Right cardiac atrium (tissue), 5 donors: ENCODE measurements at regions not wholly inside any gene's neighbourhood (a gene's known extent, or its start where the extent isn't known, plus 50 kb on each side); places are given as distances from the start of the nearest gene placed in this dataset.
A peak's percentile ranks its signal among the peaks of the same experiment; 100 is the strongest.
"Not testable (repeated sequence)": the region's sequence is repeated elsewhere in the genome, so short reads cannot be mapped to it uniquely, and the experiment has no call there.

ENCODE experiments used
- ATAC-seq, 2 donors: fragments of 200-7000 bp; cut with Tn5 transposase; one replicate each; pipeline versions ENCODE4 v1.8.0 to v1.9.1; 2020; ENCODE audit warnings: moderate library complexity in 2 of 2, mild to moderate bottlenecking in 1 of 2
- DNase-seq, 3 donors: peaks; one replicate each; pipeline ENCODE4 v3.0.0-alpha.2; 2020
- H3K27ac ChIP-seq: one replicate; pipeline ENCODE4 v1.5.1; 2013; ENCODE audit warnings: mild to moderate bottlenecking, low read length, control low read depth, moderate library complexity
- H3K27me3 ChIP-seq: one replicate; pipeline ENCODE4 v1.6.1; 2013; ENCODE audit not compliant: control insufficient read depth, insufficient read depth
- H3K4me1 ChIP-seq: one replicate; pipeline ENCODE4 v1.6.1; 2013; ENCODE audit warnings: low read length; ENCODE audit not compliant: control insufficient read depth, insufficient read depth
- H3K4me3 ChIP-seq: one replicate; pipeline ENCODE4 v1.5.1; 2013; ENCODE audit warnings: low read length, control low read depth
- H3K9me3 ChIP-seq: one replicate; pipeline ENCODE4 v1.6.1; 2013; ENCODE audit warnings: low read length; ENCODE audit not compliant: control insufficient read depth
- WGBS: extraction: QIAGEN DNeasy Blood & Tissue Kit; methylation state at CpG from one replicate; pipeline ENCODE4 v1.1.7; 2013; 5-methylcytosine and 5-hydroxymethylcytosine counted together
- intact Hi-C, 4 donors: fragments of 100-400 bp; cut with DNase I; formaldehyde crosslinking; loops; one replicate each; pipeline versions ENCODE4 v1.11.0 to v1.14.0; 2022 to 2023
- donor health status: healthy with polysubstance abuse.
- donor health status: DM: no; HTN: yes; CAD: no.
- donor health status: DM: no; HTN: no; CAD: no.
- donor health status: DM: no; HTN: yes; CAD: no; lungs with severe emphysema.
- donor health status: DM: yes; HTN: yes; CAD: no.

- H3K27me3 ChIP-seq = no peaks in the 10 kb centered on the region
- DNase-seq (no peak), ATAC-seq (no peak)
- no peak overlapping the region for H3K4me3 ChIP-seq
- no peaks in the 10 kb centered on the region for H3K9me3 ChIP-seq
- WGBS = 80% methylated on average over 2 of the region's 2 CpGs
- H3K4me1 ChIP-seq = no peaks in the 10 kb centered on the region
- H3K27ac ChIP-seq = no peak overlapping the region
- intact Hi-C loops = no loop called here
Observed at GRCh38 chr2:180597179-180597578, 383.2 kb upstream of the UBE2E3 start.

- intact Hi-C loops = no loop called here
- Histone ChIP-seq H3K9me3 (no peaks in the 10 kb centered on the region), H3K27ac (no peak overlapping the region), H3K27me3 (no peaks in the 10 kb centered on the region), H3K4me1 (no peaks in the 10 kb centered on the region), H3K4me3 (no peak overlapping the region)
- WGBS = 95% methylated on average over 4 of the region's 4 CpGs
- ATAC-seq (no peak), DNase-seq (no peak)
Observed at GRCh38 chr2:180596453-180596852, 384.0 kb upstream of the UBE2E3 start.

DNA sequence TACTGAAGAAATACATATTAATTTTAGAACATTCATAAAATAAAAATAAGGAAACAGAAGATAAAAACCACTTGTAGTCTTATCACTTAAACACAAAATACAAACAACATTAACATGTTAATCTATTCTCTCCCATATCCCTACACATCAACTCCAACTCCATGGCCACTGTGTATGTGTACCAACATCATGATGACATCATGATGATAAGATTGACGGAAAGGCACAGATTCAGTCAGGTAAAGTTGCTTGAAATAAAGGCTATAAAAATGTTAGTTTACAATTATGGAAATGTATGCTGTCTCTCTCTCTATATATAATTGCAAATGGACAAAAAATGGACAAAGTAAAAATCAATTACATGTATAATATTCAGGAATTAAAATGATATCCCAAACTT, 388.5 kb upstream of the UBE2E3 start:
- no peak overlapping the region for H3K4me3 ChIP-seq
- H3K9me3 ChIP-seq = no peaks in the 10 kb centered on the region
- no peaks in the 10 kb centered on the region for H3K4me1 ChIP-seq
- H3K27ac ChIP-seq = no peak overlapping the region
- intact Hi-C loops = no loop called here
- WGBS = 90% methylated on average over 1 of the region's 1 CpG
- ATAC-seq (no peak), DNase-seq (no peak)
- H3K27me3 ChIP-seq = no peaks in the 10 kb centered on the region

DNA sequence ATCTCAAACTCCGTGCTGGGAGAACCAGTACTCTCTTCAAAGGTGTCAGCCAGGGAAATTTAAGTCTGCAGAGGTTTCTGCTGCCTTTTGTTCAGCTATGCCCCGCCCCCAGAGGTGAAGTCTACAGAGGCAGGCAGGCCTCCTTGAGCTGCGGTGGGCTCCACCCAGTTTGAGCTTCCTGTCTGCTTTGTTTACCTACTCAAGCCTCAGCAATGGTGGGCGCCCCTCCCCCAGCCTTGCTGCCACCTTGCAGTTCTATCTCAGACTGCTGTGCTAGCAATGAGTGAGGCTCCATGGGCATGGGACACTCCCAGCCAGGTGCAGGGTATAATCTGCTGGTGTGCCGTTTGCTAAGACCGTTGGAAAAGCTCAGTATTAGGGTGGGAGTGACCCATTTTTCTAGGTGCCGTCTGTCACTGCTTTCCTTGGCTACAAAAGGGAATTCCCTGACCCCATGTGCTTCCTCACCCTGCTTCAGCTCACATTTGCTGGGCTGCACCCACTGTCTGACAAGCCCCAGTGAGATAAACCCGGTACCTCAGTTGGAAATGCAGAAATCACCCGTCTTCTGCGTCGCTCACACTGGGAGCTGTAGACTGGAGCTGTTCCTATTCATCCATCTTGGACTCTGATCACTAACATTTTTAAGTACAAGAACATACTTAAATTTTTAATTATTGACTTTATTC, 389.2 kb upstream of the UBE2E3 start:
- intact Hi-C loops, H3K27me3 ChIP-seq, H3K4me3 ChIP-seq, H3K9me3 ChIP-seq, H3K27ac ChIP-seq, H3K4me1 ChIP-seq, ATAC-seq: not testable (repeated sequence)
- WGBS = 76% methylated on average over 11 of the region's 11 CpGs
- DNase-seq = peak in 1 of 3 donors; percentile 9

GRCh38 chr2:180583441-180584140, 396.8 kb upstream of the UBE2E3 start:
- WGBS = 79% methylated on average over 2 of the region's 2 CpGs
- ATAC-seq = no peak
- DNase-seq = no peak
- no peaks in the 10 kb centered on the region for H3K9me3 ChIP-seq
- no peaks in the 10 kb centered on the region for H3K4me1 ChIP-seq
- no peaks in the 10 kb centered on the region for H3K27me3 ChIP-seq
- no peak overlapping the region for H3K4me3 ChIP-seq
- no peak overlapping the region for H3K27ac ChIP-seq
- intact Hi-C loops = no loop called here

DNA sequence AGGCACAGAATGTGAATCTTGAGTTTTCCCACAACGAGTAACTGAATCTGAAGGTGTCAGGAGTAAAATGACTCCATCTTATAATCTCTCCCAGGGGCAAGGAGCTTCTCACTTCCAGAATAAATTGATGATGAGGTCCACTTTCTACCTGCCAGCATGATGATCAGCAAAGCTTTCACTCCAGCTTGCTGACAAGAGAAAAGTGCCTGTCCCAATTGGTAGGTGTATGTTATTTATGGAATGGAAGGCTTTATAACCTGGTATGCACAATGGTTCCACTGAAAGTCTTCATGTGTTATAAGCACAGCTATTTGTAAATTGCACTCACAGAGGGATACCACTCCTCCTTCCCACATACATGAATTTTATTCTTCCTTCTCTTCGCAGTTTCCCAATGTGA, 401.0 kb upstream of the UBE2E3 start:
- no peak for DNase-seq
- no peak overlapping the region for H3K27ac ChIP-seq
- intact Hi-C loops = no loop called here
- no peak for ATAC-seq
- no peaks in the 10 kb centered on the region for H3K4me1 ChIP-seq
- H3K9me3 ChIP-seq = no peaks in the 10 kb centered on the region
- no peaks in the 10 kb centered on the region for H3K27me3 ChIP-seq
- WGBS = 54% methylated on average over 2 of the region's 2 CpGs
- H3K4me3 ChIP-seq = no peak overlapping the region

GRCh38 chr2:180578441-180578840, 402.0 kb upstream of the UBE2E3 start:
- intact Hi-C loops = no loop called here
- ATAC-seq = no peak
- WGBS = 89% methylated on average over 1 of the region's 1 CpG
- no peak for DNase-seq
- Histone ChIP-seq H3K4me1 (no peaks in the 10 kb centered on the region), H3K27me3 (no peaks in the 10 kb centered on the region), H3K9me3 (no peaks in the 10 kb centered on the region), H3K4me3 (no peak overlapping the region), H3K27ac (no peak overlapping the region)

GRCh38 chr2:180577567-180577966, 402.8 kb upstream of the UBE2E3 start:
- no peak overlapping the region for H3K27ac ChIP-seq
- 70% methylated on average over 3 of the region's 3 CpGs for WGBS
- ATAC-seq (no peak), DNase-seq (no peak)
- no peaks in the 10 kb centered on the region for H3K4me1 ChIP-seq
- no peaks in the 10 kb centered on the region for H3K27me3 ChIP-seq
- no peaks in the 10 kb centered on the region for H3K9me3 ChIP-seq
- intact Hi-C loops = no loop called here
- H3K4me3 ChIP-seq = no peak overlapping the region

DNA sequence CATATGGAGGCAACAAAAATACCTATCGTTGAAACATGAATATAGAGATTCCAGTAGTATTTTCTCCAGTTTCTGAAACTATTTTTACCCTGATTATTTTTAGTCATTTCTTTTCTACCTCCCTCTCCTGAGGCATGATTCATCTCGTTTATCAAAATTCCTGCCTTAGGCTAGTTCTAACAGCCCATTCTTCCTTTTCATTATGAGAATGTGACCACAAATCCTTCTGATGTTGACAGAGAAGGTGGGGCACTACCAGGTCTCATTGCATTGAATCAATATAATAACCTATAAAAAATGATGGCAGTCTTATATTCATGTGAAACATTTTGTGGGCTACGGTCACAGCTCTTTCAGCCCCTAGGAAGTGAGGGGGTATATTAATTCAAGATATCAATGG, 406.5 kb upstream of the UBE2E3 start:
- intact Hi-C loops = no loop called here
- Histone ChIP-seq H3K27me3 (no peaks in the 10 kb centered on the region), H3K4me3 (no peak overlapping the region), H3K9me3 (no peaks in the 10 kb centered on the region), H3K4me1 (no peaks in the 10 kb centered on the region), H3K27ac (no peak overlapping the region)
- 58% methylated on average over 3 of the region's 3 CpGs for WGBS
- ATAC-seq (no peak), DNase-seq (no peak)

- Histone ChIP-seq H3K9me3 (no peaks in the 10 kb centered on the region), H3K4me1 (no peaks in the 10 kb centered on the region), H3K27me3 (no peaks in the 10 kb centered on the region), H3K4me3 (no peak overlapping the region), H3K27ac (no peak overlapping the region)
- no peak for ATAC-seq
- DNase-seq = no peak
- intact Hi-C loops = no loop called here
Observed at GRCh38 chr2:180572346-180572745, 408.1 kb upstream of the UBE2E3 start.

GRCh38 chr2:180571559-180571958, 408.8 kb upstream of the UBE2E3 start:
- H3K27ac ChIP-seq = no peak overlapping the region
- 47% methylated on average over 2 of the region's 2 CpGs for WGBS
- ATAC-seq (no peak), DNase-seq (no peak)
- H3K4me3 ChIP-seq = no peak overlapping the region
- no peaks in the 10 kb centered on the region for H3K4me1 ChIP-seq
- no peaks in the 10 kb centered on the region for H3K9me3 ChIP-seq
- no peaks in the 10 kb centered on the region for H3K27me3 ChIP-seq
- intact Hi-C loops = no loop called here

DNA sequence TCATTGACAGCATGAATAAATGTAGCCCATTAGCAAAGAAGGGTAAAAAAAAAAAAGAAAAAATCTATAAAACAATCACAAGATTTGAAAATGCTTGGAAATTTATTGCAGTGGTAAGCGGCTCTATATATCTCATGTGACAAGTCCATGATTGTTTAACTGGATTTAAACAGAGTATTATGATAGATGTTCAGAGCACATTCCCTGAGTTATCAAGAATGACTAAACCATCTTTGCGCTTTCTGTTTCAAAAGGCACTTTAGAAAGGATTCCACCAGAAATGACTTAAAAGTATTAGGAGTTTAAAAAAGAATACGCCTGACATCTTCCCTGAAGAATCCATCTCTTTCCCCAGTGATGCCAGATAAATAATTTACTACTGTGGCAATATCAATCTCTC, 409.5 kb upstream of the UBE2E3 start:
- intact Hi-C loops = no loop called here
- DNase-seq (no peak), ATAC-seq (no peak)
- Histone ChIP-seq H3K4me1 (no peaks in the 10 kb centered on the region), H3K27ac (no peak overlapping the region), H3K27me3 (no peaks in the 10 kb centered on the region), H3K4me3 (no peak overlapping the region), H3K9me3 (no peaks in the 10 kb centered on the region)
- 84% methylated on average over 3 of the region's 3 CpGs for WGBS
